ENCODE measurements at regions not wholly inside any gene's neighbourhood (a gene's known extent, or its start where the extent isn't known, plus 50 kb on each side); places are given as distances from the start of the nearest gene placed in this dataset.

DNA sequence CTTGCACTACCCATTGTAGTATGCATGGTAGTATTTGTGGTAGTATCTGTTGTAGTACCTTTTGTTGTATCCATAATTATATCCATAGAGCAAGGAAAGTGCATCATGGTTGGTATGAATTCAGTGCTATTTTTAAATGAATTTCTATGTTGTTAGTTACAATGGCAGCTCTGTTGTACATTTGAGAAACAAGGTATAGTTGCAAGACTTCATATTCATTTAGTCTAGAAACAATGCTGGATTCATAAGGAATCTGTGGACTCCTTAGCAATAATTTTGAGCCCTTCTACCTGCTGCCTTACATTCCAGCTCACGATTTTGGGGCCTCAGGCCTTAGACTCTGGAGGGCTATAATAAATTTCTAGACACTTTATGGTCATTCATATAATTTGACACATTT, 141.8 kb downstream of the FAM43A start:
- ATAC-seq: no peak
- intact Hi-C loops (cut with micrococcal nuclease): no loop called here

DNA sequence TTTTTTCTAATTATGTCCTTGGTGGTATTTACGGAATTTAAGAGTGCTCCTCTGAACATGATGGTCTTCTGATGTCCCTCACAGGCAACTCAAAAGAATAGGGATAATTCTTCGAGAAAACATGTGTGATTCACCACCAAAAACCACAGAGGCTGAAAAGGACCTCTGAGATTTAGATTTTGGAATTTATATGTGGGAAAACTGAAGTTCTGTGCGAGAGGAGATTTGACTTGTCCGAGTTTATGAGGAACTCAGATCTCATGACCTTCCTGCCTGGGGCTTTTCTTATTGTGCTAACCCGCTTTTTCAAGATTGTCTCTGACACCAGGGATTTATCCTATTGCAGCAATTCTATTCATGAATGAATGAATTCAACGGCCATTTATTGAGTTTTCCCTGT, 142.4 kb downstream of the FAM43A start:
- intact Hi-C loops (cut with micrococcal nuclease): no loop called here
- ATAC-seq (no peak), DNase-seq (no peak)

More for the DNA sequence above, 141.8 kb downstream of the FAM43A start:
- DNase-seq: no peak

DNA sequence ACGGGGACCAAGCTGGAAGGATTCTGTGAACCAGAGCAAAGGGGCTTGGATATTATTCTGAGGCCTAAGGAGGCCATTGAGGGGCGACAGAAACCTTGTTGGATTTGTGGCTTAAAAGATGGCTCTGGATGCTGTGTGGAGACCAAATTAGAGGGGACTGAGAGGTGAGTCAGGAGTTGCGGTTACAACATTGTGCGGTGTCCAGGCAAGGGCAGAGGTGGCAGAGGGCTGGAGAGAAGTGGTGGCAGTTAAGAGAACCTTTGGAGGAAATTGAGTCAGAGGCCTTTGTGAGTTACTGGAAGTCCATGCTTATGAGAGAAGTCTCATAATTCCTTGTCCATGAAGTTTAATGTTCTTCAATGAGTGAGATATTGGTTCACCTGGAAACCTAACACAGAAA, 143.2 kb downstream of the FAM43A start:
- ATAC-seq: no peak
- no peak for DNase-seq
- intact Hi-C loops (cut with micrococcal nuclease): no loop called here

DNA sequence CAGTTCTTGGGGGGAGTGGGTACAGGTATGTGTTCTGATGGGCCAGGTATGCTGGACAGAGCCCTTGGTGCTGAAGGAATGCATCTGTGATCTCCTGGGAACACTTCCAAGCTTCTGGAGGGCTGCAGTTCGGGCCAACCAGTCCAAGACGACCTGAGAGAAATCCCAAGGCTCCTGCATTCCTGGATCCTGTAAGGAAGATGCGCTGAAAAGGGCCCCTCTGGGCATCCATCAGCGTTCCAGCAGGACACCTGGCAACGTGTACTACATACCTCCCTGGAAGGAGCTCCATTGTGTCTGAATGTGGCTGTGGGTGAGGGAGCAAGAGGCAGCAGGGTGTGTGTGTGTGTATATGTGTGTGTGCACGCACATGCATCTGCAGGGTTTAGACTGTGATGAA, 144.7 kb downstream of the FAM43A start:
- intact Hi-C loops (cut with micrococcal nuclease): no loop called here
- no peak for ATAC-seq
- DNase-seq: no peak

DNA sequence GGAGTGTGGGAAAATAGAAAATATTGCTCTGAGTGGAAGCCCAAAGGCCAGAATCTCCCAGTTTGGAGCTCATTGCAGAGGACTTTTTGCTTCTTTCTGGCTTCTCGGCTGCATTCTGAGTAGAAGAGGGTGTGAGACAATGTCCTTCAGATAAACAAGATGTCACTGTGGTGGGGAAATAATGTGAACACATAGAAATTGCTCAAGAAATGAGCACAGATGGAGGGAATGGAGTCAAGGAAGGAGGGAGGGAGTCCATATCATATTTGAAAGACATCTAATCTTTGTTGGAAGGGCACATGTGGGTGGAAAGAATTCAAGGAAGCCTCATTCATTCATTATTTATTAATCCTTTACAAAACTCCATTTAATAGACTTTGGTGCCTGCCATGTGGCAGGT, 145.3 kb downstream of the FAM43A start:
- intact Hi-C loops (cut with micrococcal nuclease): no loop called here
- DNase-seq: no peak
- no peak for ATAC-seq

DNA sequence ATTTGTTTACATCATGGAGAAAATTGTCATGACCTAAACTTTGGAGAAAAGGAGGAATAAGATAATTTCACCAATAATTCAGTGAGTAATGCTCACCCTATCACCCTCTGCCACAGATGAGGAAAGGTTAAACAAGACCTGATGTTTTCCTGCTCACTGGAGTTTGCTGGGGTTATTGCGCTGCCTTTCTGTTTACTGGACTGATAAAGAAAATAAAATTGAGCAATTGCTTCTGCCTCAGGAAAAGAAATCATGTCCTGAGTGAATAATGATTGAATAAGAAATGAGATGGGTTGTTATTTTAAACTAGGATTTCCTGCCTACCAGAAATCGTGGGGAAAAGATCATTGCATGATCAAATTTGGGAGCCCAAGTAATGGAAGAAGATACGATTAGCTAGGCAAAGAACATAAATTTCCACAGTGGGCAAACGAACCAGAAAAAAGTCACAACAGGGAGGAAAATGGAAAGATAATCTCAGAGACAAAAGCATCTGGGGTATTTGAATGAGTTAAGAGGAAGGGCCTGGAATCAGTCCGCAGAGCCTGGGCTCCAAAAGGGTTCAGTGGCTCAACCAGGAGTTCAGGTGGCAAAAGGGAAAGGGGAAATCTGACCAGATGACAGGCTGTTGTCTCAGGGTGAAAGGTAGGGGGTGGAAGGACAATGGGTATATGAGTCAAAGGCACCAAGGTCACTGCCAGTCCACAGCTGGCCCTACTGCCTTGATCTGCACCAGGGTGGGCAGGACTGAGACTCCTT, 146.8 kb downstream of the FAM43A start:
- ATAC-seq (no peak), DNase-seq (no peak)
- intact Hi-C loops (cut with micrococcal nuclease): no loop called here

DNA sequence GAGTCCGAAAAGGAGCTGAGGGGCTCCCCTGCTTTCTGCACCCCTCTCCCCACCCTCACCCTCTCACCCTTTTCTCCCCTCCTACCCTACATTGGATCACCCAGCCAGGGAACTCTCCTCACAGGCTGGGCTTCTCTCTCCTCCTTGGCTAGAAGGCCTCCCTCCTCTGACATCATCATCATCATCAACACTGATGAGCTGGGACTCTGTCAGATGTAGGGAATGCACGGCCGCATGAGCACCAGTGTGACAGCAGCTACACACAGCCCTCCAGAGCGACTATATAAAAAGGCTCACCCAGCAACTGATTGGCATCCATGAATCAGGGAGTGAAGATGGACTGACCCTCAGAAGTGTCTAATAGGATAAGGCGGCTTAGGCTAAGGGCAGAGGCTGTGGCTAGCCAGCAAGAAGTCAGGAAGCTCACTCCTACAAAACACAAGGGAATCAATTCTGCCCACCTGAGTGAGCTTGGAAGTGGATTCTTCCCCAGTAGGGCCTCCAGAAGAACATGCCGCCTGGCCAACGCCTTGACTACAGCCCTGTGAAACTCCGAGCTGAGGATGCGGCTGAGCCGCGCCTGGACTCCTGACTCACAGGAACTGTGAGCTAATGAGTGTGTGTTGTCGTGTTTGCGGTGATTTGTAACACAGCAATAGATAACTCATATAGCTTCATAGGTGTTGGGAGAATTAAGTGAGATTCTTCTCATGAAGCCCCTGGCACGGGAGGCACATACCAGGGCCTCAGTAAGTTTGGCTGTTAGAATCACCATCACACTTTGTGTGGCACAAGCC, 147.6 kb downstream of the FAM43A start:
- DNase-seq: no peak
- intact Hi-C loops (cut with micrococcal nuclease): no loop called here
- no peak for ATAC-seq

DNA sequence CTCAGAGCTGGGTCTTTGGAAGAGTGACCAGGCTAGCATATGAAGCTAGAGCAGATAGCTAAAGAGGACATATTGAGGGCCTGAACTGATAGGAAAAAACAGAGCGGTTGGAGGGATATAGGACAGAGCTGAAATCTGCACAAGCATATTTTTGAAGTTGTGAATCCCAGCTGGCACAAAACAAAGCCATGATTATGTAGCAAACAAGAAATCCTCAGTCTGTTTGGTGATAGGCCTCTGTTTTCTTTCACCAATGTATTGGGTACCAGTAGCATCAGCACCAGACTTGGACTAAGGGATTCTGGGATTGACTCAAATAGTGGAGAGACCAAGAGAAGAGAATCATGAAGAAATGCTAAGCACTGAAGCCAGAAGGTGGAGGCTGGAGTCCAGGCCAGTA, 151.0 kb downstream of the FAM43A start:
- intact Hi-C loops (cut with micrococcal nuclease): no loop called here
- ATAC-seq: no peak
- no peak for DNase-seq

DNA sequence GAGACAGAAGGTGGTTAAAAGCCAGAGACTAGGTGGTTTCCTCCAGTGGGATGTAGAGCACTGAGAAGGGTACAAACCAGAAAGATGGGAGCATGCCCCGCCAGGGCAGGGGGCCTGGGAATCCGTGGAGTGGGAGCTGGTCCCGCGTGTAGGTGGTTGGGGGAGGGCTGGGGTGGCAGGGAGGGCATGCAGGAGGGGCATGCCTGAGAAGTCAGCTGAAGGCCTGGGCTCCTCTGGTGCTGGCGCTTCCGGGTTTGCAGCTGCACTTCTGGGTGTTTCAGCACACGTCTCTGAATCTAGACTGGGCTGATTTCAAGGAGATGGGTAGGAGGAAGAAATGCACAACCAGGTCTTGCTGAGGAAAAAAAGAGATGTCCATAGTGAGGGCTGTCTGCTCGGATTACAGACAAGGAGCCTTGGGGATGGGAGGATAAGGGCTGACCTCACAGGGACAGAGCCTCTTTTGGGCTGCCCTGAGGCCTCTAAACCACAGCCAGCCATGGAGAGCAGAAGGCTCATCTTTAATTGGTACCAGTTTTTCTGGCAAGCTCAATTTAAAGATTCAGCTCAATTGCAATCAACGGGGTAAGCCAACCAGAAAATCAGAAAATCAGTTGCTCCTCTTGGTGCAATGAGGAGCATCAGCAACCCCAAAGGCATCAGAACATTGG, 151.9 kb downstream of the FAM43A start:
- intact Hi-C loops (cut with micrococcal nuclease): no loop called here
- ATAC-seq (no peak), DNase-seq (no peak)

DNA sequence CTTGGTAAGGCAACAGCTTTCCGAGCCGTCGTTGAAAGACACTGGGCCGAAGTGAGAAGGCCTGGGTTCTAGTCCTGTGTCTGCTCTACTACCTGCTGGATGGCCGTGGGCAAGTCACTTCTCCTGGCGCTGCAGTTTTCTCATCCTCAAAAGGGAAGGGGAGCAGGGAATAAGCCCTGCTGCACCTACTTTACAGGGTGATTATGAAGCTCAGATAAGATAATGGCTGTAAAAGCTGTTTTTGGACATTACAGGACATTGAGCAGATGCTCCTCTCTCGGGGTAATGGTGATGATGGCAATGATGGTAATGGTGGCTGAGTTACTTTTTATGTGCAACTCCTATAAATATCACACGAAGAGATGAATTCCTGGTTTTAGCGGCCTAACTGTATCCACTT, 152.6 kb downstream of the FAM43A start:
- DNase-seq (no peak), ATAC-seq (no peak)
- intact Hi-C loops (cut with micrococcal nuclease): no loop called here

DNA sequence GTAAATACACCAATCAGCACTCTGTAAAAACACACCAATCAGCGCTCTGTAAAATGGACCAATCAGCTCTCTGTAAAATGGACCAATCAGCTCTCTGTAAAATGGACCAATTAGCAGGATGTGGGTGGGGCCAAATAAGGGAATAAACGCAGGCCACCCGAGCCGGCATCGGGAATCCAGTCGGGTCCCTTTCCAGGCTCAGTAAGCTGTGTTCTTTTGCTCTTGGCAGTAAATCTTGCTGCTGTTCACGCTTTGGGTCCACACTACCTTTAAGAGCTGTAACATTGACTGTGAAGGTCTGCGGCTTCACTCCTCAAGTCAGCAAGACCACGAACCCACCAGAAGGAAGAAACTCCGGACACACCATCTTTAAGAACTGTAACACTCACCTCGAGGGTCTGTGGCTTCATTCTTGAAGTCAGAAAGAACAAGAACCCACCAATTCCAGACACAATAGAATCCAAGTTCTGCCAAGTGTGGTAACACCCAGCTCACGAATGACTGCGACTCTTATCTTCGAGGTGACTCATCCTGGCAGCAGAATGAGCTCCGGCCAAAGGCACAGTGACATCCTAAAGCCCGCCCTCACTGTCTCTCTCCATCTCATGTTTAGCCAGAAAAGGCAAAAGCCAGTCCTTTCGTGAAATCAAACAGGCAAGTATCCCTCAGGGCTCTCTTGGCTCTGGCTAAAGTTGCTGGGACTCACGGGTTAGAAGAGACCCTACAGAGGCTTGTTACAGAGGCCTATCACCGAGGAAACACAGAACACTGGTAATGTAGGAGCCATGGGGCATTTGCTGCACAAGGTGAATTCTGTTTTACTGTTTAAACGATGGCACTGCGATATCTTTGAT, 155.2 kb downstream of the FAM43A start:
- DNase-seq (no peak), ATAC-seq (peak; percentile 84)
- intact Hi-C loops (cut with micrococcal nuclease): no loop called here

DNA sequence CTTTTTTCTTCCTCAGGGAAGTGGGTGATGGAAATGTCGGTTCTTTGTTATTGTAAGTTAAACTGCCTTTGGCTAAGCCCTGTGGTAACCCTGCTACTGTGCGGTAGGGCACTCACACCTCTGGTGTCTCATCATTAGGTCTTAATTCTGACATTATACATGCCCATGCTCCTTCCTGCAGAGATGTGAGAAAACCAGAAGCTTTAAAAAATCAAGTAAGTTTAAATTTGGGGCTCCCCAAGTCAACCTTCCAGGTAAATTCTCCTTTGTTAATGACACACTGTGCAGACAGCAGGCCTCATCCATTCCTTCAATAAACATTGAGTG, 155.8 kb downstream of the FAM43A start:
- ATAC-seq (peak; percentile 17), DNase-seq (no peak)
- intact Hi-C loops (cut with micrococcal nuclease): no loop called here

DNA sequence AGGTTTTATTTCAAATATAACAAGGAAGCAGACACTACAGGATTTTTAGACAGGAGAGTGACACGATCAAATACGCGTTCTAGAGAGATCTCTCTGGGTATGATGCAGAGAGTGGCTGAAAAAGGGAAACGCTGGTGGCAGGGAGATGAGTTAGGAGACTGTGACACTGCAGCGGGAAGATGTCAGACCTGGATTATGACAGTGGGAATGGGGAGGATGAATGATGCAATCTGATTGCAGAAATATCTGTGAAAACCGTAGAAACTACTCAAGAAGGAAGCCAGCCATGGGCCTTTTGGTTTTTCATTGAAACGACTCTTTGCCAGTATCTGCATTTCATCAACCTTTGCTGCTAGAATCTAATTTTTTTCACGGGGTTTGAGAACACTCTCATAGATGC, 157.9 kb downstream of the FAM43A start:
- ATAC-seq (no peak), DNase-seq (no peak)
- intact Hi-C loops (cut with micrococcal nuclease): no loop called here

DNA sequence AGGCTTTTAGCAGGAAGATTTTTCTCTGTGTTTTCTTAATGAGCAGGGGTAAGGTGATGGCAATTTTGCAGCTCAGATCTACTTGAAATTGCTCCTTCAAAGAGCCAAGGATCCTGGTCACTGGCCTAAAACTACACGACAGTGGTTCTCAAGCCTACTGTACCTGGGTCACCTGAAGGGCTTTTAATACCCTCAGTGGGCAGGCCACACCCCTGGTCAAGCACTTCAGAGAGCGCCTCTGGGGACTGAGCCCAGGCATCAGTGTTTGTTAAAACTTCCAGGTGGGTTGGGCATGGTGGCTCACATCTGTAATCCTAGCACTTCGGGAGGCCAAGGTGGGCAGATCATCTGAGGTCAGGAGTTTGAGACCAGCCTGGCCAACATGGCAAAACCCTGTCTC, 158.4 kb downstream of the FAM43A start:
- intact Hi-C loops (cut with micrococcal nuclease): no loop called here
- ATAC-seq (no peak), DNase-seq (no peak)

DNA sequence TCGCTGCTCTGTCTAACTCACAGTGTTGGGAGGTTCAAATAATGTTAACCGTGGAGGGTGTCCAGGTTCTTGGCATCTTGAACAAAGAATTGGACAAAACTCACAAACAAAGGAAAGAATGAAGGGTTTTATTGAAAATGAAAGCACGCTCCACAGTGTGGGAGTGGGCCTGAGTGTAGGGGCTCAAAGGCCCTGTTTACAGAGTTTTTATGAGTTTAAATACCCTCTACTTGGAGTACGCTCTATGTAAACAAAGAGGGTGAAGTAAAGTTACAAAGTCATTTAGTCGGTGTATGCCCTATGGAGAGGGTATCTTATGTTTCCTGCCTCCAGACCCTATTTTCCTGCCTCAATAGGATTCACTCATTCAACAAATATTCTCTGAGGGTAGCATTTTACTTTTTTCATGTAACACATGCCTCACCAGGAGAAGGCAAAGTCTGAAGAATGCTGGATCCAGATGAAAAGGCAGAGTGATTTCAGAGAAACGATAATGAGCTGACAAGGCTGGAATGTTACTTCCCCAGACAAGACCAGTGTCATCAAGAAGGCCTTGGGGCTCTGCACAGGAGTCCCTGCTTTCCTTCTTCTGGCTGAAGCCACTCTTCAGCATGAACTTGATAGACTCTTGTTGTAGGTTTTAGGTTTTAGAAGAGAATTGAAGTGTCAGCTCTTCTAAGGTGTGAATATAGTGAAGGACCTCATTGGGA, 163.6 kb downstream of the FAM43A start:
- ATAC-seq (no peak), DNase-seq (no peak)
- intact Hi-C loops (cut with micrococcal nuclease): no loop called here

DNA sequence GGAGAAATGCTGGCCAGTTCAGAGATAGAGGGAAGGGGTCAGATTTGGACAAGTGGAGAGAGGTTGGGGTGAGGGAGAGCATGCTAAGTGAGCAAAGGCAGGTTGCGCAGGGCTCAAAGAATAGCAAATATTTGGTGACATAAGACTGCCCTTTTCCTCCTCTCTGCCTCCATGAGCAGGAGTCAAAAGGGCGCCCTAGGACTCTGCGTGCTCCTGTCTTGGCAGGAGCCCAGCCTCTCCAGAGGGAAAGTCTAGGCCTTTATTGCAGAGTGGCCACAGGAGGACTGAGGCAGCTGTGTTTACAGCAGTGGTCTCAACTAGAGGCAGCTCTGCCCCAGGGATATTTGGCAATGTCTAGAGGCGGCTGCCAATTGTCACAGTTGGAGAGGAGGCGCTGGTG, 165.6 kb downstream of the FAM43A start:
- intact Hi-C loops (cut with micrococcal nuclease): no loop called here
- peak; percentile 40 for ATAC-seq

DNA sequence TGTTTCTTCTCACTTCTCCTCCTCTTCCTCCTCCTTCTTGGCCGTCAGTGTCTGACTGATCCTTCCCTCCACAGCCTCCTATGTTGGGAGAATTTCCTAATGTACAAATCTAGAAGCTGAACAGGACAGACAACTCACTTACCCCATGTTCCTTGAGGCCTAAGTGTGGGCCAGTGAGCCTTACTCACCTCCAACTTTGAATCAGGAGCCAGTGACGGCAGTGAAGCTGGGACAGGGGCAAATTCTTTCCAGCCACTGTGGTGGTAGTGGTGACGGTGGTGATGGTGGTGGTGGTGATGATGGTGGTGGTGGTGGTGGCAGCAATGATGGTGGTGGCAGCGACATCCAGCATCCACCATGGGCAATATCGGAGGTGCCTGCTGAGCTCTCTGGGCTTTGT, 166.3 kb downstream of the FAM43A start:
- intact Hi-C loops (cut with micrococcal nuclease): no loop called here
- DNase-seq (no peak), ATAC-seq (no peak)

More for the DNA sequence above, 165.6 kb downstream of the FAM43A start:
- DNase-seq: no peak

DNA sequence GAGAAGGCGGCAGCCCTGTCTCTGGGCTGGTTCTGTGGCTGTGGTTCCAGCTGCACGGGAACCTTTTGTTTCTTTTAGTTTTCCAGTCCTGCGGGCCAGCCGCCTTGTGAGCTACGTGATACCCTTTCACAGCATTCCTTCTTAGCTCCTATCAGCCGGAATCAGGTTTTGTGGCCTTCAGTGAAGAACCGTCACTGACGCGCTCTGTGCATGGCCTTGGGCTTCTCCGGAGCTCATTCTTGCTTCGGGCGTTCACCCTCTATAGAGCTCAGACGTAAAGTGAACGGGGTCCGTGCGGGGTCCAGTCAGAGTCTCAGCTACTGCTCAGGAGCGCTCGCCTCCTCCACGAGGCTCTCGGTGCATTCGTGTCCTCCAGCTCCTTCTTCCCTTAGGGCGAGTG, 166.7 kb downstream of the FAM43A start:
- ATAC-seq (no peak), DNase-seq (no peak)
- intact Hi-C loops (cut with micrococcal nuclease): no loop called here
